IMR-90 (cell line): ENCODE measurements at regions not wholly inside any gene's neighbourhood (a gene's known extent, or its start where the extent isn't known, plus 50 kb on each side); places are given as distances from the start of the nearest gene placed in this dataset.
"Not testable (repeated sequence)": the region's sequence is repeated elsewhere in the genome, so short reads cannot be mapped to it uniquely, and the experiment has no call there.

ENCODE experiments used
- BHLHE40 ChIP-seq: fragments of 150-350 bp; IDR thresholded peaks from 2 replicates; pipeline ENCODE4 v1.6.1; 2016; ENCODE audit warnings: mild to moderate bottlenecking, low read depth, low read length
- CEBPB ChIP-seq: IDR thresholded peaks from 2 replicates; pipeline ENCODE4 v1.6.1; 2012; ENCODE audit warnings: low read depth, low read length, improper control_type of control experiment
- CHD1 ChIP-seq: IDR thresholded peaks from 2 replicates; pipeline ENCODE4 v1.6.1; 2012; ENCODE audit warnings: low read depth, low read length, improper control_type of control experiment
- MAFK ChIP-seq: IDR thresholded peaks from 2 replicates; pipeline ENCODE4 v1.6.1; 2012; ENCODE audit warnings: low read depth, low read length, improper control_type of control experiment
- MAZ ChIP-seq: IDR thresholded peaks from 2 replicates; pipeline ENCODE4 v1.6.1; 2012; ENCODE audit warnings: low read depth, mild to moderate bottlenecking, low read length, improper control_type of control experiment, moderate library complexity, borderline replicate concordance
- MXI1 ChIP-seq: IDR thresholded peaks from 2 replicates; pipeline ENCODE4 v1.6.1; 2012; ENCODE audit warnings: low read depth, mild to moderate bottlenecking, low read length, moderate library complexity, borderline replicate concordance
- NFE2L2 ChIP-seq: fragments of 150-350 bp; IDR thresholded peaks from 2 replicates; pipeline ENCODE4 v1.6.1; 2016; ENCODE audit warnings: low read depth, mild to moderate bottlenecking, low read length
- POLR2A ChIP-seq: IDR thresholded peaks from 2 replicates; pipeline ENCODE4 v1.6.1; 2012; ENCODE audit warnings: mild to moderate bottlenecking, low read depth, low read length
- RAD21 ChIP-seq: IDR thresholded peaks from 2 replicates; pipeline ENCODE4 v1.6.1; 2012; ENCODE audit warnings: low read length, improper control_type of control experiment
- RCOR1 ChIP-seq: IDR thresholded peaks from 2 replicates; pipeline ENCODE4 v1.6.1; 2012; ENCODE audit warnings: mild to moderate bottlenecking, low read length, improper control_type of control experiment; ENCODE audit not compliant: insufficient replicate concordance
- SMC3 ChIP-seq: fragments of 150-350 bp; IDR thresholded peaks from 2 replicates; pipeline ENCODE4 v1.6.1; 2016; ENCODE audit warnings: low read depth, mild to moderate bottlenecking, antibody characterized with exemption, low read length, moderate library complexity
- TF ChIP-seq, protein P1 (sequence below): conservative IDR thresholded peaks from 2 replicates; pipeline ENCODE4 v1.5.1; 2012; ENCODE audit warnings: mild to moderate bottlenecking, low read depth, low read length, improper control_type of control experiment
- TF ChIP-seq, protein P2 (sequence below): fragments of 150-350 bp; IDR thresholded peaks from 2 replicates; pipeline ENCODE4 v1.6.1; 2017; ENCODE audit warnings: mild to moderate bottlenecking, antibody characterized with exemption, low read length, low read depth
- TF ChIP-seq, protein P3 (sequence below): fragments of 150-350 bp; IDR thresholded peaks from 2 replicates; pipeline ENCODE4 v1.6.1; 2016; ENCODE audit warnings: low read depth, mild to moderate bottlenecking, low read length, moderate library complexity, borderline replicate concordance

DNA sequence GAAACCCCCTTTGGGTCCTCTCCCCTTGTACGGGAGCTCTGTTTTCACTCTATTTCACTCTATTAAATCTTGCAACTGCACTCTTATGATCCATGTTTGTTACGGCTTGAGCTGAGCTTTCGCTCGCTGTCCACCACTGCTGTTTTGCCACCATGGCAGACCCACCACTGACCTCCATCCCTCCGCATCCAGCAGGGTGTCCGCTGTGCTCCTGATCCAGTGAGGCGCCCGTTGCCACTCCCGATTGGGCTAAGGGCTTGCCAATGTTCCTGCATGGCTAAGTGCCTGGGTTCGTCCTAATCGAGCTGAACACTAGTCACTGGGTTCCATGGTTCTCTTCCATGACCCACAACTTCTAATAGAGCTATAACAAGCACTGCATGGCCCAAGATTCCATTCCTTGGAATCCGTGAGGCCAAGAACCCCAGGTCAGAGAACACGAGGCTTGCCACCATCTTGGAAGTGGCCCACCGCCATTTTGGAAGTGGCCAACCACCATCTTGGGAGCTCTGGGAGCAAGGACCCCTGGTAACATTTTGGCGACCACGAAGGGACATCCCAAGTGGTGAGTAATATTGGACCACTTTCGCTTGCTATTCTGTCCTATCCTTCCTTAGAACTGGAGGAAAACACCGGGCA lies 197.9 kb downstream of the PYDC2 start:
- not testable (repeated sequence) for TF ChIP-seq MAZ, POLR2A, SMC3, NFE2L2, MXI1, BHLHE40, RCOR1, MAFK, RAD21, CEBPB, CHD1
- TF ChIP-seq, protein P1, sequence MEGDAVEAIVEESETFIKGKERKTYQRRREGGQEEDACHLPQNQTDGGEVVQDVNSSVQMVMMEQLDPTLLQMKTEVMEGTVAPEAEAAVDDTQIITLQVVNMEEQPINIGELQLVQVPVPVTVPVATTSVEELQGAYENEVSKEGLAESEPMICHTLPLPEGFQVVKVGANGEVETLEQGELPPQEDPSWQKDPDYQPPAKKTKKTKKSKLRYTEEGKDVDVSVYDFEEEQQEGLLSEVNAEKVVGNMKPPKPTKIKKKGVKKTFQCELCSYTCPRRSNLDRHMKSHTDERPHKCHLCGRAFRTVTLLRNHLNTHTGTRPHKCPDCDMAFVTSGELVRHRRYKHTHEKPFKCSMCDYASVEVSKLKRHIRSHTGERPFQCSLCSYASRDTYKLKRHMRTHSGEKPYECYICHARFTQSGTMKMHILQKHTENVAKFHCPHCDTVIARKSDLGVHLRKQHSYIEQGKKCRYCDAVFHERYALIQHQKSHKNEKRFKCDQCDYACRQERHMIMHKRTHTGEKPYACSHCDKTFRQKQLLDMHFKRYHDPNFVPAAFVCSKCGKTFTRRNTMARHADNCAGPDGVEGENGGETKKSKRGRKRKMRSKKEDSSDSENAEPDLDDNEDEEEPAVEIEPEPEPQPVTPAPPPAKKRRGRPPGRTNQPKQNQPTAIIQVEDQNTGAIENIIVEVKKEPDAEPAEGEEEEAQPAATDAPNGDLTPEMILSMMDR: not testable (repeated sequence)
- TF ChIP-seq, protein P2, sequence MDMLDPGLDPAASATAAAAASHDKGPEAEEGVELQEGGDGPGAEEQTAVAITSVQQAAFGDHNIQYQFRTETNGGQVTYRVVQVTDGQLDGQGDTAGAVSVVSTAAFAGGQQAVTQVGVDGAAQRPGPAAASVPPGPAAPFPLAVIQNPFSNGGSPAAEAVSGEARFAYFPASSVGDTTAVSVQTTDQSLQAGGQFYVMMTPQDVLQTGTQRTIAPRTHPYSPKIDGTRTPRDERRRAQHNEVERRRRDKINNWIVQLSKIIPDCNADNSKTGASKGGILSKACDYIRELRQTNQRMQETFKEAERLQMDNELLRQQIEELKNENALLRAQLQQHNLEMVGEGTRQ: not testable (repeated sequence)
- TF ChIP-seq, protein P3, sequence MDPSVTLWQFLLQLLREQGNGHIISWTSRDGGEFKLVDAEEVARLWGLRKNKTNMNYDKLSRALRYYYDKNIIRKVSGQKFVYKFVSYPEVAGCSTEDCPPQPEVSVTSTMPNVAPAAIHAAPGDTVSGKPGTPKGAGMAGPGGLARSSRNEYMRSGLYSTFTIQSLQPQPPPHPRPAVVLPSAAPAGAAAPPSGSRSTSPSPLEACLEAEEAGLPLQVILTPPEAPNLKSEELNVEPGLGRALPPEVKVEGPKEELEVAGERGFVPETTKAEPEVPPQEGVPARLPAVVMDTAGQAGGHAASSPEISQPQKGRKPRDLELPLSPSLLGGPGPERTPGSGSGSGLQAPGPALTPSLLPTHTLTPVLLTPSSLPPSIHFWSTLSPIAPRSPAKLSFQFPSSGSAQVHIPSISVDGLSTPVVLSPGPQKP: not testable (repeated sequence)
